ENCODE measurements at regions not wholly inside any gene's neighbourhood (a gene's known extent, or its start where the extent isn't known, plus 50 kb on each side); places are given as distances from the start of the nearest gene placed in this dataset.

GRCh38 chr15:46277451-46277850, 642.6 kb downstream of the SQOR start:
- no peak for TF ChIP-seq CTCF (IDR thresholded peaks at IDR 0.05)
- TF ChIP-seq POLR2A (IDR thresholded peaks at IDR 0.05) = no peak

Data from uterus (tissue), 2 donors.